ENCODE measurements at regions not wholly inside any gene's neighbourhood (a gene's known extent, or its start where the extent isn't known, plus 50 kb on each side); places are given as distances from the start of the nearest gene placed in this dataset.

DNA sequence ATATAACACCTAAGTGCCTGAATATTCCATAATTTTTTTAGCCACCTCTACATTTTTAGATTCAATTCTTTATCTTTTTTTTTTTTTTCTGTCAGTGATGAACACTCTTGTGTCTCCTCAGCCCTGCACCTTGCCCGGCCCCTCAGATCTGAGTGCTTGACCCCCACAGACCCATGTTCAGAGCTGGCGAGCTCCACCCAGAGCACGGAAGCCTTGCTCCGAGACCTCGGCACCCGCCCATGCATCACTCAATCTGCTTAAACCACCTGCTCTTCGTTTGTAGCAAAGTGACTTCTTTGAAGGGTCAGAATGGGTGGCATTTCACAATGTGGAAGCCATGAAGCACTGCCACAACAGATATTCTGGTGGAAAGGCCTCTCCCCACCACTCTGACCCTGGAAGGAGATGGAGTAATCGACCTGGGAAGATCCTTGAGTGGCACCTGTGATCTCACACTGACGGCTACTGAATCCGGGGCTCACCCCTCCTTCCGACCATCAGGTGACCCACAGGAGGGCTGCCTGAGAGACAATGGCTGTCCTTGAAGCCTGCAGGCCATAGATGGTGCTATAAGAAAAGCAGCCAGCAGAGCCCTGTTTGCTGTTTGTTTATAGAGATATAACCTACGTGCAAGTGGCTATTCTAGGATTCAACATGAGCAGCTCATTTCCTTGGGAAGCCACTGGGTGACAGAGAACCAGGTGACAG lies 261.1 kb upstream of the IRX4 start:
- H3K4me3 ChIP-seq (ENCODE audit: low read depth, poor library complexity, severe bottlenecking) = no peak overlapping the region
- no peak for DNase-seq (ENCODE audit: low spot score in 2 of 2)
- intact Hi-C loops (cut with DNase I; ENCODE audit: low total_unique reads) = no loop called here
- TF ChIP-seq, protein P1, sequence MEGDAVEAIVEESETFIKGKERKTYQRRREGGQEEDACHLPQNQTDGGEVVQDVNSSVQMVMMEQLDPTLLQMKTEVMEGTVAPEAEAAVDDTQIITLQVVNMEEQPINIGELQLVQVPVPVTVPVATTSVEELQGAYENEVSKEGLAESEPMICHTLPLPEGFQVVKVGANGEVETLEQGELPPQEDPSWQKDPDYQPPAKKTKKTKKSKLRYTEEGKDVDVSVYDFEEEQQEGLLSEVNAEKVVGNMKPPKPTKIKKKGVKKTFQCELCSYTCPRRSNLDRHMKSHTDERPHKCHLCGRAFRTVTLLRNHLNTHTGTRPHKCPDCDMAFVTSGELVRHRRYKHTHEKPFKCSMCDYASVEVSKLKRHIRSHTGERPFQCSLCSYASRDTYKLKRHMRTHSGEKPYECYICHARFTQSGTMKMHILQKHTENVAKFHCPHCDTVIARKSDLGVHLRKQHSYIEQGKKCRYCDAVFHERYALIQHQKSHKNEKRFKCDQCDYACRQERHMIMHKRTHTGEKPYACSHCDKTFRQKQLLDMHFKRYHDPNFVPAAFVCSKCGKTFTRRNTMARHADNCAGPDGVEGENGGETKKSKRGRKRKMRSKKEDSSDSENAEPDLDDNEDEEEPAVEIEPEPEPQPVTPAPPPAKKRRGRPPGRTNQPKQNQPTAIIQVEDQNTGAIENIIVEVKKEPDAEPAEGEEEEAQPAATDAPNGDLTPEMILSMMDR (IDR thresholded peaks at IDR 0.05) = no peak
- TF ChIP-seq POLR2A (IDR thresholded peaks at IDR 0.05) = no peak
- WGBS, 2 donors = 87 to 91% methylated on average over 12 of the region's 12 CpGs

DNA sequence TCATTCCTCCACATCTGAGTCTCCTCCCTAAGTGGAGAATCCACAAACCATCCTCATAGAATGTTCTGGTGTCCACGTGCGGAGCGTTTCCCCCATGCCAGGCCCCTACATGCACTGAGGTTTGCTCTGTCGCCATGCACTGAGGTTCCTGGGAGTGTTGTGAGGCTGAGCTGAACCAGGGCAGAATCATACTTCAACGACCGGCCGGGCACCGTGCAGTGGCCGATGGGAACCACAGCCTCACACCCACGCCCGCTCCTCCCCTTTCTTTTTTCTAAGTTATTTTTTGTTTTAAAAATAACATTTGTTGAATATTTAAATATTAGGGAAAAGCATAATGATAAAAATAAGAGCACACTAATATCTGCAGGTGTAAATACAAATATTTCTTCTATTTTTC lies 260.4 kb upstream of the IRX4 start:
- 76 to 94% methylated on average over 11 of the region's 11 CpGs for WGBS, 2 donors
- H3K4me3 ChIP-seq (ENCODE audit: low read depth, poor library complexity, severe bottlenecking) = no peak overlapping the region
- intact Hi-C loops (cut with DNase I; ENCODE audit: low total_unique reads) = no loop called here
- no peak for TF ChIP-seq POLR2A (IDR thresholded peaks at IDR 0.05)
- TF ChIP-seq, protein P1 (IDR thresholded peaks at IDR 0.05) = no peak
- no peak for DNase-seq (ENCODE audit: low spot score in 2 of 2)

DNA sequence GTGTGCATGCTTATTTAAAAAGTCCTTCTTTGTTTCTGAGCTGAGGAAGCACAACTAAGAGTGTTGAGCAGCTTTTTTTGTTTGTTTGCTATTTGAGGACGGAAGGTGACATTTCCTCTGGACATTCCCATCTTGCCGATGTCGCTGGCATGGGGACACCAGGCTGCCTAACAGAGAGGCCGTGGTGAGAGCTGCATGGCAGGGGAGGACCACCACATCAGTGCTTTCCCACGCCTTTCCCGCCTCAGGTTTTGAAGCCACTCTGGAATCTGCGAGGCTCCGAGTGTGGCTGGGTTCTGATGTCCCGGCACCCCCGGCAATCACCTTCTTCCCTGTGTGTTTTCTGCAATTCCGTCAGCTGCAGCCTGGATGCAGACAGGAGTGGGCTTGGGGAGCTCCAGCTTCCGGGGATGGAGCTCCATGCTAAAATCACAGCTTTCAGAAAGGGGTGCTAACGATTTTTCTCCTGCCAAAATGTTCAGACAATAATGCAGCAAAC lies 259.8 kb upstream of the IRX4 start:
- intact Hi-C loops (cut with DNase I; ENCODE audit: low total_unique reads) = no loop called here

DNA sequence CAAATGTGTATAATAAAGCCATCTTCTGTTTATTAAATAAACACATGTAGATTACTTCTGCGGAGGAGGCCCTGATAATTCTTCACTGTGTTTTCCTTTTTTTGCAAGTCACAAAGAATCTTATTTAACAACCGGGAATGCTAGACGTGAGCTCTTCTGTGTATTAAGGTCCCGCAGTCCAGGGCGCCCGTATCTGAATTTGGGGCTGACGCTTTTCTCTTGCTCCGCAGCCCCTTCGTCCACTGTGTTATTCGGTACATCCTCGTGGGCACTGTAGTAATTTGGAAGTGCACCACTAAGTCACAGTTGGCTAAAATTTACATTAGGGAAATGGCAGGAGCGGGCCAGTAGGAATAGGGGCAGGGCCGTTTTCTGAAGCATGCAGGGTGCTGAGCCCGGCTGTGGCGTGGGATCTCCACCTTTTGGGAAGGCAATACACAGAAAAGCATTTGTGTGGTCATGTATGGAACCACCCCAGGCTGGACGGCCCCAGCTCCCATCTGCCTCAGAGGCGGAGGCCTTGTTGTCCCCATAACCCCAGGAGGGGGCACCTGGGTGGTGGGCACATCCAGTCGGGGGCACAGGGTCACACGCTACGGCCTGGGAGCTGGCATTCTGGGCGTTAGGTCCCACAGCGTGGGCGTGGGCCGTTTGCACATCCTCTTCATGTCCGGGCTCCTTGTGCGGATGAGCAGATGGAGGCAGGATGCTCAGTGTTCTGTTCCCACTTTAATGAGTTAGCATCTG lies 258.7 kb upstream of the IRX4 start:
- DNase-seq (ENCODE audit: low spot score in 2 of 2) = no peak
- TF ChIP-seq, protein P1 (IDR thresholded peaks at IDR 0.05) = no peak
- TF ChIP-seq POLR2A (IDR thresholded peaks at IDR 0.05) = no peak
- no peak overlapping the region for H3K4me3 ChIP-seq (ENCODE audit: low read depth, poor library complexity, severe bottlenecking)
- WGBS, 2 donors = 80 to 87% methylated on average over 26 of the region's 26 CpGs
- intact Hi-C loops (cut with DNase I; ENCODE audit: low total_unique reads) = no loop called here

More for the DNA sequence above, 259.8 kb upstream of the IRX4 start:
- no peak for TF ChIP-seq POLR2A (IDR thresholded peaks at IDR 0.05)
- TF ChIP-seq, protein P1 (IDR thresholded peaks at IDR 0.05) = no peak
- 71 to 79% methylated on average over 13 of the region's 13 CpGs for WGBS, 2 donors
- no peak overlapping the region for H3K4me3 ChIP-seq (ENCODE audit: low read depth, poor library complexity, severe bottlenecking)
- no peak for DNase-seq (ENCODE audit: low spot score in 2 of 2)

DNA sequence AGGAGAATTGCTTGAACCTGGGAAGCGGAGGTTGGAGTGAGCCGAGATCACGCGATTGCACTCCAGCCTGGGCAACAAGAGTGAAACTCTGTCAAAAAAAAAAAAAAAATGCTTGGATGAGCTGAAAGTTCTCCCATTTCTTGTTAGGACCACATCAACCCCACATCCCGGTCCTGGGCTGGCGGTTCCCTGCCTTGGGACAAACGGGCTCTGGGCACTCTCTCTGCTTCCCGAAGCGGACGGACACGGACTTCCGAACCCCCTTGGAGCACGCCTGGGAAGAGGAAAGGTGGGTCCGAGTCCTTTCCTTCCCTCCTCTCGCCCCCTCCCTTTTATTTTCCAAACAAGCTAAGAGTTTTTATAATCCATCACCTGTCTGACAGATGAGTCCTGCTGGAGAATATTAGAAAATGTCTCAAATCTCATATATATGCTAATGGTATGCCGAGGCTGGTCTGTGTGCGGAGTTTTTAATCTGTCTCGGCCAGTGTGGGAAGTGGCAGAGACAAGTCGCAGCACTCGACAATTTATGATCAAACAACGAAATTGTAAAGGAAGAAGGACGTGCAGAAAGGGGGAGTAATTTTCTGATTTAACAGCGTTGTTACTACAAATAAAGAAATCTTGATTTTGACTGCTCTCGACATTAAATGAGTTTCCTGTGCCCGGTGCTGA lies 257.9 kb upstream of the IRX4 start:
- TF ChIP-seq POLR2A (IDR thresholded peaks at IDR 0.05) = no peak
- TF ChIP-seq, protein P1 (IDR thresholded peaks at IDR 0.05) = no peak
- DNase-seq (ENCODE audit: low spot score in 2 of 2) = no peak
- no peak overlapping the region for H3K4me3 ChIP-seq (ENCODE audit: low read depth, poor library complexity, severe bottlenecking)
- 80 to 83% methylated on average over 25 of the region's 25 CpGs for WGBS, 2 donors
- intact Hi-C loops (cut with DNase I; ENCODE audit: low total_unique reads) = no loop called here

Measured in lower leg skin (tissue), 4 donors.